H1 (cell line): ENCODE measurements at regions not wholly inside any gene's neighbourhood (a gene's known extent, or its start where the extent isn't known, plus 50 kb on each side); places are given as distances from the start of the nearest gene placed in this dataset.

Experiments
- CTCF ChIA-PET: fragments of 300-600 bp; sonication (Branson Sonifier 250); formaldehyde crosslinking; loops from one replicate; lab custom pipeline; 2021; ENCODE audit not compliant: partially characterized antibody; lab: Charles Lee
- POLR2A ChIA-PET: fragments of 300-600 bp; sonication (Branson Sonifier 250); formaldehyde crosslinking; loops from one replicate; lab custom pipeline; 2021; ENCODE audit warnings: inconsistent platforms; ENCODE audit not compliant: partially characterized antibody; lab: Charles Lee
- DNase-seq, 2 experiments: peaks; one replicate each; pipeline versions ENCODE4 v3.0.0 to v3.0.0-alpha.2; 2010 to 2022; ENCODE audit warnings: low spot score in 2 of 2, low read depth in 1 of 2, mixed read lengths in 1 of 2
- FAIRE-seq: peaks from 2 replicates; lab custom pipeline; 2011; peaks lifted over from hg19 to GRCh38; lab: Jason Lieb, UNC
- H2AFZ ChIP-seq: 2 replicates; pipeline ENCODE4 v1.8.1; 2012; ENCODE audit warnings: low read length, inconsistent platforms
- H2AK5ac ChIP-seq: 2 replicates; pipeline ENCODE4 v1.6.1; 2013; ENCODE audit warnings: low read depth, low read length
- H2BK120ac ChIP-seq: replicated peaks from 2 replicates; pipeline ENCODE3; 2013; ENCODE audit warnings: low read depth, low read length, inconsistent platforms
- H2BK12ac ChIP-seq: 2 replicates; pipeline ENCODE4 v1.6.1; 2013; ENCODE audit warnings: low read depth, low read length
- H2BK15ac ChIP-seq: 2 replicates; pipeline ENCODE4 v1.6.1; 2013; ENCODE audit warnings: low read length
- H2BK20ac ChIP-seq: 2 replicates; pipeline ENCODE4 v1.6.1; 2013; ENCODE audit warnings: low read length
- H2BK5ac ChIP-seq: 2 replicates; pipeline ENCODE4 v1.6.1; 2013; ENCODE audit warnings: low read depth, low read length
- H3K14ac ChIP-seq: 2 replicates; pipeline ENCODE4 v1.6.1; 2013; ENCODE audit warnings: inconsistent platforms; ENCODE audit not compliant: insufficient read length
- H3K18ac ChIP-seq: 2 replicates; pipeline ENCODE4 v1.6.1; 2013; ENCODE audit warnings: low read length; ENCODE audit errors: extremely low read depth
- H3K23ac ChIP-seq: 2 replicates; pipeline ENCODE4 v1.6.1; 2013; ENCODE audit warnings: inconsistent platforms; ENCODE audit not compliant: insufficient read length
- H3K23me2 ChIP-seq: 2 replicates; pipeline ENCODE4 v1.6.1; 2013; ENCODE audit warnings: low read depth, low read length
- H3K27ac ChIP-seq: 2 replicates; pipeline ENCODE4 v1.6.1; 2011; ENCODE audit warnings: low read depth, low read length, inconsistent platforms
- H3K27me3 ChIP-seq, 4 experiments: replicated peaks in 1 of 4; 1 replicate in 1 of 4; 2 replicates in 3 of 4; pipeline versions ENCODE4 v1.6.1 to v1.8.1; 2011 to 2013; ENCODE audit warnings: low read length in 3 of 4, mild to moderate bottlenecking in 3 of 4, inconsistent platforms in 2 of 4, mixed read lengths in 2 of 4, moderate library complexity in 1 of 4; ENCODE audit not compliant: control insufficient read depth in 3 of 4, insufficient read depth in 3 of 4; ENCODE audit errors: extremely low read depth in 1 of 4
- H3K36me3 ChIP-seq, 4 experiments: 2 replicates each; pipeline versions ENCODE4 v1.6.1 to v1.8.1; 2011 to 2013; ENCODE audit warnings: mild to moderate bottlenecking in 4 of 4, low read length in 3 of 4, moderate library complexity in 2 of 4, control low read depth in 1 of 4, inconsistent platforms in 1 of 4; ENCODE audit not compliant: insufficient read depth in 4 of 4, control insufficient read depth in 2 of 4
- H3K4ac ChIP-seq: replicated peaks from 2 replicates; pipeline ENCODE3; 2013; ENCODE audit warnings: low read length, low read depth, mixed read lengths, inconsistent platforms; ENCODE audit not compliant: insufficient read length
- H3K4me1 ChIP-seq, 4 experiments: replicated peaks in 1 of 4; 1 replicate in 1 of 4; 2 replicates in 3 of 4; pipeline versions ENCODE4 v1.6.1 to v1.8.1; 2011 to 2013; ENCODE audit warnings: low read length in 3 of 4, inconsistent platforms in 2 of 4, mixed read lengths in 1 of 4; ENCODE audit not compliant: insufficient read depth in 4 of 4, control insufficient read depth in 3 of 4
- H3K4me2 ChIP-seq, 2 experiments: 2 replicates each; pipeline versions ENCODE4 v1.6.1 to v1.8.1; 2011 to 2013; ENCODE audit warnings: low read depth in 2 of 2, low read length in 2 of 2, control low read depth in 1 of 2, inconsistent platforms in 1 of 2, mild to moderate bottlenecking in 1 of 2; ENCODE audit not compliant: insufficient read depth in 1 of 2
- H3K4me3 ChIP-seq, 4 experiments: fragments of 200-600, 300-600 bp in 1 of 4; sonication (generic), shearing (Covaris generic), sonication (Bioruptor Twin) in 1 of 4; 2 replicates each; pipeline versions ENCODE4 v1.5.1 to v1.8.1; 2011 to 2016; ENCODE audit warnings: low read length in 4 of 4, low read depth in 3 of 4, control low read depth in 2 of 4, inconsistent platforms in 2 of 4, mild to moderate bottlenecking in 2 of 4, mixed read lengths in 1 of 4, moderate library complexity in 1 of 4; ENCODE audit not compliant: insufficient read depth in 2 of 4; ENCODE audit errors: extremely low read depth in 1 of 4
- H3K56ac ChIP-seq: replicated peaks from 2 replicates; pipeline ENCODE3; 2013; ENCODE audit warnings: low read depth, mild to moderate bottlenecking, mixed read lengths, low read length, inconsistent platforms; ENCODE audit not compliant: insufficient read length
- H3K79me1 ChIP-seq: 2 replicates; pipeline ENCODE4 v1.6.1; 2013; ENCODE audit warnings: low read depth, low read length, control low read depth
- H3K79me2 ChIP-seq, 2 experiments: 2 replicates each; pipeline versions ENCODE4 v1.6.1 to v1.8.1; 2012 to 2013; ENCODE audit warnings: low read length in 2 of 2, mild to moderate bottlenecking in 2 of 2, inconsistent platforms in 1 of 2; ENCODE audit not compliant: insufficient read depth in 2 of 2, control insufficient read depth in 1 of 2
- H3K9ac ChIP-seq, 4 experiments: replicated peaks in 1 of 4; 1 replicate in 1 of 4; 2 replicates in 3 of 4; pipeline versions ENCODE4 v1.6.1 to v1.8.1; 2011 to 2013; ENCODE audit warnings: low read depth in 3 of 4, low read length in 3 of 4, control low read depth in 2 of 4, mild to moderate bottlenecking in 2 of 4, moderate library complexity in 2 of 4, inconsistent platforms in 1 of 4; ENCODE audit errors: extremely low read depth in 1 of 4
- H3K9me3 ChIP-seq, 2 experiments: 2 replicates each; pipeline versions ENCODE4 v1.6.1 to v1.8.1; 2012 to 2013; ENCODE audit warnings: mild to moderate bottlenecking in 2 of 2, moderate library complexity in 2 of 2, control low read depth in 1 of 2, inconsistent platforms in 1 of 2, low read depth in 1 of 2, low read length in 1 of 2, mixed read lengths in 1 of 2; ENCODE audit not compliant: insufficient read depth in 2 of 2
- H4K20me1 ChIP-seq, 2 experiments: replicated peaks in 1 of 2; 2 replicates each; pipeline versions ENCODE3 to v1.8.1; 2011 to 2013; ENCODE audit warnings: inconsistent platforms in 2 of 2, low read length in 2 of 2, mild to moderate bottlenecking in 1 of 2; ENCODE audit not compliant: insufficient read depth in 2 of 2, control insufficient read depth in 1 of 2
- H4K5ac ChIP-seq: 2 replicates; pipeline ENCODE4 v1.6.1; 2013; ENCODE audit warnings: low read length, low read depth, mixed read lengths, inconsistent platforms; ENCODE audit not compliant: insufficient read length
- H4K8ac ChIP-seq: 2 replicates; pipeline ENCODE4 v1.8.0; 2013; ENCODE audit warnings: mild to moderate bottlenecking, moderate library complexity, low read length, inconsistent platforms; ENCODE audit not compliant: insufficient read depth; ENCODE audit errors: extremely low read depth
- H4K91ac ChIP-seq: replicated peaks from 2 replicates; pipeline ENCODE3; 2013; ENCODE audit warnings: low read length, mixed read lengths, inconsistent platforms; ENCODE audit not compliant: insufficient read length
- SIRT6 ChIP-seq: IDR thresholded peaks from one replicate; pipeline ENCODE4 v1.7.1; 2012; ENCODE audit warnings: low read length, inconsistent platforms
- WGBS, 2 experiments: shearing (Covaris generic) in 1 of 2; methylation state at CpG; one replicate each; pipeline versions ENCODE4 v1.1.6 to v1.1.7; 2013 to 2015; ENCODE audit warnings: low lambda C conversion rate in 2 of 2, mixed read lengths in 2 of 2, inconsistent platforms in 1 of 2, low coverage in 1 of 2, missing lambda C conversion rate in 1 of 2; ENCODE audit not compliant: insufficient replicate concordance in 2 of 2, insufficient coverage in 1 of 2, insufficient read length in 1 of 2; ENCODE audit errors: extremely low coverage in 1 of 2, missing lambda C conversion rate in 1 of 2; 5-methylcytosine and 5-hydroxymethylcytosine counted together

GRCh38 chr2:11953258-11953657 is 206.8 kb downstream of the LPIN1 start:
- Histone ChIP-seq H3K23ac (no peak overlapping the region), H4K8ac (no peak overlapping the region), H2BK12ac (no peak overlapping the region), H3K56ac (no peak overlapping the region), H3K9ac (no peak overlapping the region), H3K79me1 (no peaks in the 10 kb centered on the region), H3K9me3 (no peaks in the 10 kb centered on the region), H3K36me3 (no peaks in the 10 kb centered on the region), H4K5ac (no peak overlapping the region), H4K20me1 (no peaks in the 10 kb centered on the region), H2BK5ac (no peak overlapping the region), H3K4me3 (no peak overlapping the region), H3K4me2 (no peak overlapping the region), H3K23me2 (no peaks in the 10 kb centered on the region), H3K4me1 (no peaks in the 10 kb centered on the region), H3K18ac (no peak overlapping the region), H4K91ac (no peak overlapping the region), H2BK15ac (no peak overlapping the region), H3K27ac (no peak overlapping the region), H3K14ac (no peak overlapping the region), H2AFZ (0 out of 2 replicates have a peak overlapping the region, but pooled peaks have one; percentile 51), H3K79me2 (no peaks in the 10 kb centered on the region), H2BK120ac (no peak overlapping the region), H2AK5ac (no peak overlapping the region), H2BK20ac (0 out of 2 replicates have a peak overlapping the region, but pooled peaks have one; percentile 84), H3K4ac (no peak overlapping the region), H3K27me3 (no peaks in the 10 kb centered on the region)
- 91% methylated on average over 3 of the region's 3 CpGs; no CpG with 5 or more reads in 1 of the 2 experiments for WGBS, 2 experiments
- no peak for TF ChIP-seq SIRT6
- CTCF ChIA-PET, result interaction anchor here (0.6 to 0.7 kb wide), 2 partner anchors 124 to 480 kb away, joined by 3 read pairs; no protein-coding TSS in a partner anchor
- POLR2A ChIA-PET, result no interaction called here
- DNase-seq (no peak), FAIRE-seq (no peak)
